Stomach (tissue), 4 donors: ENCODE measurements at regions not wholly inside any gene's neighbourhood (a gene's known extent, or its start where the extent isn't known, plus 50 kb on each side); places are given as distances from the start of the nearest gene placed in this dataset.
A peak's percentile ranks its signal among the peaks of the same experiment; 100 is the strongest.

Experiments
- POLR2A ChIP-seq, 4 donors: fragments of 450-650 bp; IDR thresholded peaks; one replicate each; pipeline ENCODE4 v1.6.1; 2016; ENCODE audit warnings: antibody characterized with exemption in 4 of 4, control low read depth in 2 of 4, mild to moderate bottlenecking in 1 of 4, moderate library complexity in 1 of 4
- TF ChIP-seq, protein P1 (sequence below), 7 experiments: fragments of 450-650 bp in 4 of 7; fragments of 200-600 bp in 3 of 7; sonication (generic) in 3 of 7; IDR thresholded peaks; one replicate each; pipeline ENCODE4 v1.5.1; 2016 to 2019; ENCODE audit warnings: antibody characterized with exemption in 7 of 7, control low read depth in 2 of 7, mild to moderate bottlenecking in 1 of 7

- no peak for TF ChIP-seq POLR2A (IDR thresholded peaks at IDR 0.05)
- TF ChIP-seq, protein P1, sequence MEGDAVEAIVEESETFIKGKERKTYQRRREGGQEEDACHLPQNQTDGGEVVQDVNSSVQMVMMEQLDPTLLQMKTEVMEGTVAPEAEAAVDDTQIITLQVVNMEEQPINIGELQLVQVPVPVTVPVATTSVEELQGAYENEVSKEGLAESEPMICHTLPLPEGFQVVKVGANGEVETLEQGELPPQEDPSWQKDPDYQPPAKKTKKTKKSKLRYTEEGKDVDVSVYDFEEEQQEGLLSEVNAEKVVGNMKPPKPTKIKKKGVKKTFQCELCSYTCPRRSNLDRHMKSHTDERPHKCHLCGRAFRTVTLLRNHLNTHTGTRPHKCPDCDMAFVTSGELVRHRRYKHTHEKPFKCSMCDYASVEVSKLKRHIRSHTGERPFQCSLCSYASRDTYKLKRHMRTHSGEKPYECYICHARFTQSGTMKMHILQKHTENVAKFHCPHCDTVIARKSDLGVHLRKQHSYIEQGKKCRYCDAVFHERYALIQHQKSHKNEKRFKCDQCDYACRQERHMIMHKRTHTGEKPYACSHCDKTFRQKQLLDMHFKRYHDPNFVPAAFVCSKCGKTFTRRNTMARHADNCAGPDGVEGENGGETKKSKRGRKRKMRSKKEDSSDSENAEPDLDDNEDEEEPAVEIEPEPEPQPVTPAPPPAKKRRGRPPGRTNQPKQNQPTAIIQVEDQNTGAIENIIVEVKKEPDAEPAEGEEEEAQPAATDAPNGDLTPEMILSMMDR (IDR thresholded peaks at IDR 0.05): peak in 1 of 7 experiments; percentile 8
Measured at GRCh38 chr18:23331091-23331920, 121.8 kb upstream of the RIOK3 start.
